Stomach (tissue), 4 donors: ENCODE measurements at regions not wholly inside any gene's neighbourhood (a gene's known extent, or its start where the extent isn't known, plus 50 kb on each side); places are given as distances from the start of the nearest gene placed in this dataset.

ENCODE experiments used
- CTCF ChIP-seq, 7 experiments: fragments of 450-650 bp in 4 of 7; fragments of 200-600 bp in 3 of 7; sonication (generic) in 3 of 7; IDR thresholded peaks; one replicate each; pipeline ENCODE4 v1.5.1; 2016 to 2019; ENCODE audit warnings: antibody characterized with exemption in 7 of 7, control low read depth in 2 of 7, mild to moderate bottlenecking in 1 of 7
- POLR2A ChIP-seq, 4 donors: fragments of 450-650 bp; IDR thresholded peaks; one replicate each; pipeline ENCODE4 v1.6.1; 2016; ENCODE audit warnings: antibody characterized with exemption in 4 of 4, control low read depth in 2 of 4, mild to moderate bottlenecking in 1 of 4, moderate library complexity in 1 of 4

- TF ChIP-seq CTCF (IDR thresholded peaks at IDR 0.05) (no peak), POLR2A (IDR thresholded peaks at IDR 0.05) (no peak)
Measured at GRCh38 chr4:83751336-83751949, 215.5 kb downstream of the GPAT3 start.
